HCT116 (cell line): ENCODE measurements at regions not wholly inside any gene's neighbourhood (a gene's known extent, or its start where the extent isn't known, plus 50 kb on each side); places are given as distances from the start of the nearest gene placed in this dataset.

Experiments used
- ATAC-seq: fragments of 200-7000 bp; cut with Tn5 transposase; 2 replicates; pipeline ENCODE4 v1.9.1; 2020; ENCODE audit warnings: mild to moderate bottlenecking, moderate library complexity
- BruUV-seq: library from RNA; stranded (reverse); fragments of 400-500 nt; replicated peaks from 2 replicates; lab custom pipeline; 2021; lab: Mats Ljungman, UMichigan
- CTCF ChIA-PET: fragments of 300-600 bp; sonication (Branson Sonifier 250); formaldehyde crosslinking; loops from one replicate; lab custom pipeline; 2021; ENCODE audit warnings: antibody characterized with exemption; lab: Charles Lee
- POLR2A ChIA-PET: fragments of 300-600, 350-600 bp; sonication (Branson Sonifier 250); formaldehyde crosslinking; loops from one replicate; lab custom pipeline; 2021; ENCODE audit warnings: antibody characterized with exemption; lab: Charles Lee
- RAD21 ChIA-PET, 2 experiments: fragments of 300-600 bp; sonication (Branson Sonifier 250); formaldehyde crosslinking; loops; one replicate each; lab custom pipeline; 2023; ENCODE audit warnings: low total read pairs in 2 of 2; ENCODE audit not compliant: uncharacterized antibody in 2 of 2, unreplicated experiment in 2 of 2, low non-redundant PET in 1 of 2; lab: Charles Lee
- DNase-seq: peaks from one replicate; pipeline ENCODE4 v3.0.0-alpha.2; 2010; ENCODE audit warnings: low read depth, low spot score
- H2AFZ ChIP-seq: fragments of 200-600 bp; shearing (Covaris generic), sonication (generic); 2 replicates; pipeline ENCODE4 v1.6.1; 2017; ENCODE audit warnings: low read depth, mixed run types, mixed read lengths, antibody characterized with exemption, low read length; ENCODE audit not compliant: poor library complexity, severe bottlenecking
- H3K27ac ChIP-seq: 2 replicates; pipeline ENCODE4 v1.5.1; 2012; ENCODE audit warnings: low read depth, low read length
- H3K27me3 ChIP-seq: fragments of 200-600 bp; sonication (generic); 2 replicates; pipeline ENCODE4 v1.6.1; 2016; ENCODE audit warnings: mixed run types, low read length, mixed read lengths; ENCODE audit not compliant: insufficient read depth
- H3K36me3 ChIP-seq, 2 experiments: fragments of 200-500 bp in 1 of 2; fragments of 200-600 bp in 1 of 2; sonication (Bioruptor generic) in 1 of 2; sonication (generic) in 1 of 2; 2 replicates each; pipeline versions ENCODE4 v1.5.1 to v1.6.1; 2014 to 2016; ENCODE audit warnings: low read length in 2 of 2, inconsistent platforms in 1 of 2, mixed read lengths in 1 of 2, mixed run types in 1 of 2; ENCODE audit not compliant: insufficient read depth in 2 of 2, control insufficient read depth in 1 of 2
- H3K4me1 ChIP-seq, 2 experiments: fragments of 200-600 bp in 1 of 2; sonication (generic) in 1 of 2; 2 replicates each; pipeline versions ENCODE4 v1.5.1 to v1.6.1; 2012 to 2017; ENCODE audit warnings: low read length in 2 of 2, inconsistent platforms in 1 of 2, mild to moderate bottlenecking in 1 of 2, mixed read lengths in 1 of 2, mixed run types in 1 of 2, moderate library complexity in 1 of 2; ENCODE audit not compliant: insufficient read depth in 2 of 2, control insufficient read depth in 1 of 2
- H3K4me2 ChIP-seq: fragments of 200-600 bp; sonication (generic); 2 replicates; pipeline ENCODE4 v1.6.1; 2017; ENCODE audit warnings: mixed run types, low read length, mixed read lengths
- H3K4me3 ChIP-seq, 2 experiments: fragments of 200-600 bp in 1 of 2; sonication (generic) in 1 of 2; replicated peaks in 1 of 2; 2 replicates each; pipeline ENCODE4 v1.5.1; 2011 to 2016; ENCODE audit warnings: low read length in 2 of 2, control low read depth in 1 of 2, low read depth in 1 of 2, mild to moderate bottlenecking in 1 of 2, mixed read lengths in 1 of 2, mixed run types in 1 of 2
- H3K79me2 ChIP-seq: fragments of 200-600 bp; sonication (generic); 2 replicates; pipeline ENCODE4 v1.6.1; 2017; ENCODE audit warnings: mild to moderate bottlenecking, mixed run types, low read length, moderate library complexity, mixed read lengths; ENCODE audit not compliant: insufficient read depth
- H3K9ac ChIP-seq: fragments of 200-600 bp; sonication (generic); 2 replicates; pipeline ENCODE4 v1.6.1; 2016; ENCODE audit warnings: low read length, mixed read lengths
- H3K9me2 ChIP-seq: fragments of 200-600 bp; sonication (generic), shearing (Covaris generic); 2 replicates; pipeline ENCODE4 v1.6.1; 2017; ENCODE audit warnings: mixed run types, mild to moderate bottlenecking, moderate library complexity; ENCODE audit not compliant: insufficient read depth
- H3K9me3 ChIP-seq, 2 experiments: fragments of 200-500 bp in 1 of 2; fragments of 200-600 bp in 1 of 2; sonication (Bioruptor generic) in 1 of 2; sonication (generic) in 1 of 2; 2 replicates each; pipeline ENCODE4 v1.6.1; 2014 to 2017; ENCODE audit warnings: low read length in 2 of 2, mixed read lengths in 2 of 2, inconsistent platforms in 1 of 2, low read depth in 1 of 2, mild to moderate bottlenecking in 1 of 2, mixed run types in 1 of 2, moderate library complexity in 1 of 2; ENCODE audit not compliant: control insufficient read depth in 1 of 2, insufficient read depth in 1 of 2
- H4K20me1 ChIP-seq: fragments of 200-600 bp; sonication (generic), shearing (Covaris generic); 2 replicates; pipeline ENCODE4 v1.6.1; 2017; ENCODE audit warnings: mixed run types, mild to moderate bottlenecking, moderate library complexity; ENCODE audit not compliant: insufficient read depth
- ATF3 ChIP-seq: IDR thresholded peaks from 2 replicates; pipeline ENCODE4 v1.6.1; 2012
- CBX3 ChIP-seq: IDR thresholded peaks from 2 replicates; pipeline ENCODE4 v1.6.1; 2012; ENCODE audit warnings: low read depth
- CEBPB ChIP-seq: IDR thresholded peaks from 2 replicates; pipeline ENCODE4 v1.6.1; 2012; ENCODE audit warnings: low read depth
- CTCF ChIP-seq, 3 experiments: fragments of 200-600 bp in 1 of 3; sonication (generic) in 1 of 3; IDR thresholded peaks in 2 of 3; conservative IDR thresholded peaks in 1 of 3; 2 replicates each; pipeline ENCODE4 v1.5.1; 2012 to 2017; ENCODE audit warnings: low read depth in 2 of 3, low read length in 2 of 3, antibody characterized with exemption in 1 of 3, borderline replicate concordance in 1 of 3, control low read depth in 1 of 3, mild to moderate bottlenecking in 1 of 3, mixed read lengths in 1 of 3, mixed run types in 1 of 3, moderate library complexity in 1 of 3; ENCODE audit not compliant: insufficient read depth in 1 of 3
- EGR1 ChIP-seq: IDR thresholded peaks from 2 replicates; pipeline ENCODE4 v1.6.1; 2012; ENCODE audit warnings: low read depth
- ELF1 ChIP-seq: IDR thresholded peaks from 2 replicates; pipeline ENCODE4 v1.6.1; 2012; ENCODE audit warnings: low read depth, borderline replicate concordance
- EZH2 ChIP-seq: fragments of 200-600 bp; sonication (generic); IDR thresholded peaks from 2 replicates; pipeline ENCODE4 v1.6.1; 2017; ENCODE audit warnings: antibody characterized with exemption, mixed run types
- EZH2phosphoT487 ChIP-seq: fragments of 200-600 bp; IDR thresholded peaks from 2 replicates; pipeline ENCODE4 v1.6.1; 2018; ENCODE audit warnings: antibody characterized with exemption, borderline replicate concordance
- FOSL1 ChIP-seq: IDR thresholded peaks from 2 replicates; pipeline ENCODE4 v1.6.1; 2012; ENCODE audit warnings: low read depth
- JUND ChIP-seq: IDR thresholded peaks from 2 replicates; pipeline ENCODE4 v1.6.1; 2012
- MAX ChIP-seq: IDR thresholded peaks from 2 replicates; pipeline ENCODE4 v1.6.1; 2012
- POLR2A ChIP-seq: IDR thresholded peaks from 2 replicates; pipeline ENCODE4 v1.7.0; 2011; ENCODE audit warnings: borderline replicate concordance; ENCODE audit not compliant: insufficient read depth, insufficient read length; ENCODE audit errors: extremely low read depth
- POLR2AphosphoS5 ChIP-seq: IDR thresholded peaks from 2 replicates; pipeline ENCODE4 v1.6.1; 2011; ENCODE audit warnings: mild to moderate bottlenecking, low read depth, low read length, moderate library complexity
- RAD21 ChIP-seq: IDR thresholded peaks from 2 replicates; pipeline ENCODE4 v1.6.1; 2012; ENCODE audit warnings: low read depth, mild to moderate bottlenecking
- SIN3A ChIP-seq: IDR thresholded peaks from 2 replicates; pipeline ENCODE4 v1.6.1; 2012; ENCODE audit warnings: low read depth
- SRF ChIP-seq: IDR thresholded peaks from 2 replicates; pipeline ENCODE4 v1.6.1; 2012; ENCODE audit warnings: low read depth
- YY1 ChIP-seq: IDR thresholded peaks from 2 replicates; pipeline ENCODE4 v1.6.1; 2011; ENCODE audit warnings: low read length, low read depth, moderate library complexity, mild to moderate bottlenecking; ENCODE audit not compliant: insufficient replicate concordance; ENCODE audit errors: extremely low read depth
- ZBTB33 ChIP-seq: IDR thresholded peaks from 2 replicates; pipeline ENCODE4 v1.6.1; 2011; ENCODE audit warnings: mild to moderate bottlenecking, low read length, moderate library complexity; ENCODE audit not compliant: insufficient replicate concordance; ENCODE audit errors: extremely low read depth
- ZFX ChIP-seq: fragments of 450-650 bp; IDR thresholded peaks from 2 replicates; pipeline ENCODE4 v1.6.1; 2017
- ZNF274 ChIP-seq: fragments of 200-500 bp; sonication (Bioruptor generic); IDR thresholded peaks from 2 replicates; pipeline ENCODE4 v1.6.1; 2014; ENCODE audit warnings: mild to moderate bottlenecking, low read depth, low read length, inconsistent platforms
- intact Hi-C: fragments of 100-400 bp; cut with micrococcal nuclease; formaldehyde crosslinking; loops from 2 replicates; pipeline ENCODE4 v1.10.0; 2022

GRCh38 chr16:48481772-48482171 lies 96.6 kb upstream of the SIAH1 start (continued):
- TF ChIP-seq EGR1 (no peak), ATF3 (no peak), MAX (no peak)

- no peak for TF ChIP-seq MAX
- no peak for TF ChIP-seq EZH2phosphoT487
- no peak for TF ChIP-seq JUND
- TF ChIP-seq YY1: no peak
- TF ChIP-seq EZH2: no peak
- no peak for TF ChIP-seq SRF
- TF ChIP-seq POLR2AphosphoS5: no peak
- TF ChIP-seq ZFX: no peak
- no peak for TF ChIP-seq CTCF (IDR thresholded peaks at IDR 0.05 in 2 of 3, conservative IDR thresholded peaks at IDR 0.05 in 1 of 3; ENCODE audit: borderline replicate concordance in 1 of 3, insufficient read depth in 1 of 3, low read depth in 2 of 3, low read length in 2 of 3)
- no peak for TF ChIP-seq CBX3
- no peak for TF ChIP-seq RAD21
- no peak for TF ChIP-seq ZBTB33
- no peak for TF ChIP-seq ELF1
- no peak for TF ChIP-seq CEBPB
- no peak for TF ChIP-seq SIN3A
- no peak for TF ChIP-seq FOSL1
- no peak for TF ChIP-seq POLR2A
- TF ChIP-seq ZNF274: no peak
Observed at GRCh38 chr16:48481211-48481610, 96.0 kb upstream of the SIAH1 start.

More at GRCh38 chr16:48481211-48481610, 96.0 kb upstream of the SIAH1 start:
- intact Hi-C loops: no loop called here
- H3K36me3 ChIP-seq: no peaks in the 10 kb centered on the region
- H3K4me2 ChIP-seq: no peak overlapping the region
- ChIA-PET CTCF (no interaction called here), POLR2A (no interaction called here), RAD21 (no interaction called here)
- no peak overlapping the region for H3K9ac ChIP-seq
- H3K27me3 ChIP-seq: no peaks in the 10 kb centered on the region
- no peak for DNase-seq
- no peaks in the 10 kb centered on the region for H3K9me2 ChIP-seq
- no peak overlapping the region for H3K4me3 ChIP-seq
- H3K9me3 ChIP-seq: no peaks in the 10 kb centered on the region
- no peak overlapping the region for H2AFZ ChIP-seq
- H3K27ac ChIP-seq: no peak overlapping the region
- no peak for ATAC-seq
- H3K4me1 ChIP-seq: no peaks in the 10 kb centered on the region
- BruUV-seq: no TSS peak
- H3K79me2 ChIP-seq: no peaks in the 10 kb centered on the region
- no peaks in the 10 kb centered on the region for H4K20me1 ChIP-seq
